Stimulated activated CD4-positive, alpha-beta T cell treated with anti-CD3 and anti-CD28 coated beads, TNF-alpha, amount 100 ng/mL, for 48 hours (primary cell): ENCODE measurements at regions not wholly inside any gene's neighbourhood (a gene's known extent, or its start where the extent isn't known, plus 50 kb on each side); places are given as distances from the start of the nearest gene placed in this dataset.

Experiments used
- DNase-seq, 3 donors: peaks; one replicate each; pipeline ENCODE4 v3.0.0-alpha.2; 2020; ENCODE audit warnings: low read depth in 3 of 3

- DNase-seq = no peak
These were observed 159.0 kb upstream of the MEF2C start for GRCh38 chr5:89041976-89042375.

DNA sequence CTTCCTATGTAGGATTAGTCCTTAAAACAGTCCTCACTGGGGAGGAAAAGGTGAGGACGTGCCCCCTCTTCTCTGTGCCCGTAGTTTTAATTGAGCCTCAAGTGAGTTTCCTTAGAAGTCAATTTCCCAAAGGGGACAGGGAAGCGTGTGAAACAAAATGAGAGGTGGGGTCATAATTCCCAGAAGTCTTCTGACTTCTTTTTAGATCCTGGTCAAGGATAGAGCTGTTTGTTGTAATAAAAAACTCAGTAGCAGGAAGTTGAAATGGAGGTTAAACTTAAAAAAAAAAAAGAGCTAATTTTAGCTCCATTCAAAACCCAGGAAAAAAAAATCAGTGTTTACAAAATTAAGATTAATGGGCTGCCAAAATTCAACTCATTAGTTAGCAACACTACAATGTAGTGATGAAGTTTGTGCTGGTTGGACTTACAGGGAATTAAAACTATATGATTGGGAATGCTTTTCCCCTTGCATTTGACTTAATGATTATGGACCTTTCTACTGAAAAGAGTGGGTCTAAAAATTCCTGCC lies 158.3 kb upstream of the MEF2C start:
- no peak for DNase-seq

DNA sequence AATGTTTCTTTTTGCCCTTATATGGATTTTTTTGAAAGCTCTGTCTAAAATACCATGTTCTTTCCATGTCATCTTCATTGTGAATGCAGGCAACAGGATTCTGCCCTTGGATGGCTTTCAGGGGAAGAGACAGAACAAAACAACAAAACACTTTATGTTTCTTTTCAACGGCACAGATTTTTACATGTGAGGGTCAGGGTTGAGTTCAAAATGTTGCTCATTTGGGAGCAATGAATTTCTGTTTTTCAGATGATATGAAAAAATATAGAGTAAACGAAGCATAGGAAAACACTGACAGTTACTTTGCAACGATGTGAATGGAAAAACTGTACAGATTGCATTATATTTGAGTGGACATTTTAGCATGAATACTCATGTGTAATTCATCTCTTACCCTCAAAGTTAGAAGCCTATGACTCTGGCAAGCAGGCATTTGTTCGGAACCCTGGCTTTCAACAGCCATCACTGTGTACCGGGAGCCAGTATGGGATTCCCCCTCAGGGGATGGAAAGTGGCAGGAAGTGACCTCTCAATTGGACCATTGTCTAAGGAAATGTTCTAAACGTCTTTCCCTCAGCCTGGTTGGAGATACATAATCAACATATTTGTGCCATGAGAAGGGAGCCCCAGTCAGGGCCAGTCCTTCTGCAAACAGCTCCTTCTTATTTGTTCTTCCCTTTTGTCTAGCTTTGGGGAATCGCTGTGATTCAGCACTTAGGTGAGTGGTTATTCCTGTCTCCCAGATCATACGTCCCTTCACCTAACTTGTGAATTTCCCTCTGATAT lies 153.9 kb upstream of the MEF2C start:
- DNase-seq = no peak

- no peak for DNase-seq
These were observed 153.2 kb upstream of the MEF2C start for GRCh38 chr5:89036166-89036565.

GRCh38 chr5:89034588-89034987 lies 151.6 kb upstream of the MEF2C start:
- no peak for DNase-seq

GRCh38 chr5:89030798-89031197 lies 147.8 kb upstream of the MEF2C start:
- no peak for DNase-seq

DNA sequence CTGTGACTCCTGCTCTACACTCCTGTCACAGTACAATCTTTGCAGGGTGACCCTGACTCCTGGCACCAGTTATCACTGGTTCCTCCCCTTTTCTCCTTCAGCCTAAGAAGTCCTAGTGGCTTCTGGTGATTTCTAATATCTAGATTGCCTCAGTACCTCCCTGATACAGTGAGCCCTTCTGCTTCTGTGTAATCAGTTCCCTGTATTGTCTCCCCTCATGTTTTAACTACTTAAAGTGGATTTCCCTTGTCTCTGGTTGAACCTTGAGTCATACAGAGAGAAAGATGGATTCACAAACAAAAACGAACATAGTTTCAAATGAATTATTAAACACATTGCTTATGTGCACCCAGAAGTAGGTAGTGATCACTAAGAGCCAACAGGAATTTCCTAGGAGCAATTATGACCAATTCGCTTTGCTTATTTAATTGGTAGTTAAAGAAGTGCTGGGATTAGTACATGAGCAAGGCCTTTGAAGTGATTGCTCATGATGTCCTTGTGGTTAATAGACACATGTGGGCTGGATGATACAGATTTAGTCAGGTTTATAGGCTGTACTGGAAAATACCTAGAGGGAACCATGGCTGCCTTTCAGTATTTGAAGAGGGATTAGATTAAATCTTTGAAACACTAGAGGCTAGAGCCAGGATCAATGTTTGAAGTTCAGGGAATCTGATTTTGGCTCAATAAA lies 145.8 kb upstream of the MEF2C start:
- no peak for DNase-seq

DNA sequence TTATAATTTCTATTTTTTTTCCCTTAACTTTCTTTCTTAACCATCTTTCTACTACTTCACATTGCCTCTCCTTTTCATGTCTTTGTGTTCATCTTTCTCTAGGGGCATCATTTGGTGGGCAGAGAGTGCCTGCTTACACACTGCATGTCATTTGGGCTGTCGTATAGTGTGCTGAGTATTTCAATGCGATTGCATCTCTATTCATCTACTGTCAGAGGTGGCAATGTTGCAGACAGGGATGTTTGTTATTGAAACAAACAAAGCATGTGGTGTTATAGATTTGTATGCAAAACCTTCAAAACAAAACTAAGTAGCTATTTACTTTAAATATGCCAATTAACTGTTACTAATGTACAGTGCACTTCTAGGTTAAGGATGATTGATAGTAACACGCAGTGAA lies 141.1 kb upstream of the MEF2C start:
- no peak for DNase-seq

- no peak for DNase-seq
These were observed 138.1 kb upstream of the MEF2C start for GRCh38 chr5:89020926-89021610.

- DNase-seq = no peak
These were observed 133.8 kb upstream of the MEF2C start for GRCh38 chr5:89016741-89017303.

DNA sequence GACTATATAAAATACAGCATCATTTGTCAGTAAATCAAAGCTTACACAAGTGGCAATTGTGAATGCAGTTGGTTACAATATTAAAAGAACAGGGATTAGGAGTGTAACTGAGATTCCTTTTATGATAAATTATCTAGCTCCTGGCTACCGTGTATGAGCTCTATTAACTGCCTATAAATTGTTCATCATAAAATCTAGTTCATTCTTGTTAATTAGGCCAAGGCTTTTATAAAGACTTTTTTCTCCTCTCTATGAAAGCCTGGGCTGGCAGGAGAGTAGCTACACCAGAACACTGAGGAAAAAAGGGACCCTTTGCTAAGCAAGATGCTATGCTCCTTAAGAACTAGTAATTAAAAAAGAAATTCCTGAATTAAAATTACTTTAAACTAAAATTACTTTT lies 132.4 kb upstream of the MEF2C start:
- DNase-seq = no peak

DNA sequence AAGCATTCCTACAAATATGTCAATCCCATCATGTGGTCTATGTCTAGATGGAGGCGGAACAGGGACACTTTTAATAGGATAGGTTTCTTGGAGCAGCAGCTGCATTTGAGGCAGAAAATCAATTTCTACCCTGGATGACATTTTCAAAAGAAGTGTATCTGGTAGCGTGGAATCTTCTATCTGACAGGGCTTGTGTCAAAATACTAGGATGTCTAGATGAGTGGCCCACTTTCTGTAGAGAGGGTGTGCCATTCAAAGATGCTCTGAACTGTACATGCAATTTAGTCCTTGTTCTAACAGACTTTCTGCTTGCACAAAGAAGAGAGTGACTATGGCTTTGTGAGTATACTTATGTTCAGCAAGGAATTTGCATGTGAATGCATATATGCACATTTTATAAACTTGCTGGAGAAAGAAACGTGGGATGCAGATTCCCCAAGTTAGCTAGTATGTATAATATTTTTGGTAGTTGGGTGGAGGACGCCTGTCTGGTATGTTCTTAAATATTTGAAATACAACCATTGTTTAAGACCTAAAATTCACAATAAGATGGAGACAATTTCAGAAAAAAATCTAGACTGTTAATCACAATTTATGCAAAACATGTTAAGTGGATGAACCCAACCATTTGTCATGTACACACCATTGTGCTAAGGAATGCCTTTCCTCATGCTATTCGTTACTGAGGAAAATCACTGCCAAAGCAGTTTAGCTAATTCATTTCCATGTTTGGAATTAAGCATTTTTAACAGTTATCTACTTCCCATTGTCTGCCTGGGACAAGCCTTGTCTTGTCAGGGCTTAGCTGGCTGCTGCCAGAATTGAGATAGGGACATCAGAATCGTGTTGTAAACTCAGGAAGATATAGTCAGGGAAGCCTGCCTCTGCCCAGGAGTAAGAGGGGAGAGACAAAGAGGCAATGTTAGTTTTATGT lies 129.1 kb upstream of the MEF2C start:
- no peak for DNase-seq

- DNase-seq = no peak
These were observed 127.5 kb upstream of the MEF2C start for GRCh38 chr5:89010512-89010911.

DNA sequence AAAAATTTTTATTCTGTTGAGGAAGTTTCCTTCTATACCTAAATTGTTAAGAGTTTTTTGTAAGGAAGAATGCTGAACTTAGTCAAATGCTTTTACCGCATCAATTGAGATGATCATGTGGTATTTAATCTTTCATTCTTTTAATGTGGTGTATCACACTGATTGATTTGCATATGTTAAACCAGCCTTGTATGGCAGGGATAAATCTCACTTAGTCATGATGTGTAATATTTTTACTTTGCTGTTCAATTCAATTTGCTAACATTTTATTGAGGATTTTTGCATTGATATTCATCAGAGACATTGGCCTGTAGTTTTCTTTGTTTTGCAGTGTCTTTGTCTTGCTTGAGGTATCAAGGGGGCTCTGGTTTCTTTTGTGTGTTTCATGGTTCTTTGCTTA lies 125.3 kb upstream of the MEF2C start:
- no peak for DNase-seq

DNA sequence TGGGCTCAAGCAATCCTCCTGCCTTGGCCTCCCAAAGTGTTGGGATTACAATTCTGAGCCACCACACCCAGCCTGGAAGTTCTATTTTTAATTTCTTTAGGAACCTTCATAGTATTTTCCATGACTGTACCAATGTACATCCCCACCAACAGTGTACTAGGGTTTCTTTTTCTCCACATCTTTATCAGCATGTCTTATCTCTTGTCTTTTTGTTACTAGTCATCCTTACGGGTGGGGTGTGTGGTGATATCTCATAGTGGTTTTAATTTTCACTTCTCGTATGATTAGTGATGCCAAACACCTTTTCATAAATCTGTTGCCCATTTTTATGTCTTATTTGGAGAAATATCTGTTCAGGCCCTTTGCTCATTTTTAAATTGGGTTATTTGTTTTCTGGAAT lies 123.0 kb upstream of the MEF2C start:
- DNase-seq = no peak

GRCh38 chr5:89004379-89004778 lies 121.4 kb upstream of the MEF2C start:
- no peak for DNase-seq

- no peak for DNase-seq
These were observed 120.6 kb upstream of the MEF2C start for GRCh38 chr5:89003563-89004036.

DNA sequence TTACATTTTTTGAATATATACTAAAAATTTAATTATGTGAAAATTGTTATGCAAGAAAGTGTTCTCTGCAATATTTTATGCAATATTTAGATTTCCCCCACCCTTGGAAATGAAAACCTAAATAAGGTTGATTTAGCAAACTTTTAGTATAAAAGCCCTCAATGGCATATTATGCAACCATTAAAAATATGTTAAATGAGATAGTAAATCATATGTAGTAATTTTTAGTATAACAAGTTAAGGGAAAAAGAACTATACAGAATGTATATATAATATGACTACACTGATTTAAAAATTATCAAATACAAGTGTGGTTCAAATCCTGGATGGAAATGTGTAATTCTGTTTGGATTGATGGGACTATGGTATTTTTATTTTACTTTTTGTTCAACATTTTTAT lies 116.9 kb upstream of the MEF2C start:
- no peak for DNase-seq

GRCh38 chr5:88997937-88998336 lies 115.0 kb upstream of the MEF2C start:
- DNase-seq = no peak

GRCh38 chr5:88984040-88984439 lies 101.1 kb upstream of the MEF2C start:
- DNase-seq = no peak

DNA sequence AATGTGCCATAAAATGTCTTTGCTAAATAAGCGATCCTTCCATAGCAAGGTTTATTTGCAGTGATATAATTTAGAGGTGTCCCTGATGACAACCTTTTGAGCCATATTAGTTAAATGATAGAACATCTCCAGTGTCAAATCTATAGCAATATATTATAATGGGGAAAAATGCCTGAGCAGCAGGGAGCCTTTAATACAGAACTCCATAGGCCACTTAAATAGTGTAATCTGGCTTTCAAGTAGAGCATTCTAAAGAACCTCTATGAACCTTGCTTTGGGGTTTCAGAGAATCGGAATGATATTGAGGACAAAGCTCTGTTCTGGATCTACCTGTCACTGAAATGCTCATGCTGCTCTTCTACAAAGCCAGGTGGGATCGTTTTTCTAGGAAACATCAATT lies 96.7 kb upstream of the MEF2C start:
- no peak for DNase-seq
